ENCODE measurements at regions not wholly inside any gene's neighbourhood (a gene's known extent, or its start where the extent isn't known, plus 50 kb on each side); places are given as distances from the start of the nearest gene placed in this dataset.

DNA sequence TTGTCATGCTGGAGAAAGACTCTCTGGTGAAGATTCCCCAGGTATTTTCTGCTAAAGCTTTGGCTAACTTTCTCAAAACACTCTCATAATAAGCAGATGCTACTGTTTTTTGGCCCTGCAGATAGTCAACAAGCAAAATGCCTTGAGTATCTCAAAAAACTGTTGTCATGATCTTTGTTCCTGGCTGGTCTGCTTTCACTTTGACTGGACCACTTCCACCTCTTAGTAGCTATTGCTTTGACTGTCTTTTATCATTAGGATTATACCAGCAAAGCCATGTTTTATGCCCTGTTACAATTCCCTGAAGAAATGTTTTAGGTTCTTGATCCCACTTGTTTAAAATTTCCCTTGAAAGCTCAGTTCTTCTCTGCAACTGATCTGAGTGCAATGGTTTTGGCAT is 231.5 kb downstream of the SLC7A11 start:
- TF ChIP-seq MYBL2 (CRISPR knock-in tag; IDR thresholded peaks at IDR 0.05) = no peak
- TF ChIP-seq HMGA2 (CRISPR knock-in tag; IDR thresholded peaks at IDR 0.05) = no peak
- TF ChIP-seq NR1H2 (CRISPR knock-in tag; IDR thresholded peaks at IDR 0.05) = no peak
- TF ChIP-seq, protein P1, sequence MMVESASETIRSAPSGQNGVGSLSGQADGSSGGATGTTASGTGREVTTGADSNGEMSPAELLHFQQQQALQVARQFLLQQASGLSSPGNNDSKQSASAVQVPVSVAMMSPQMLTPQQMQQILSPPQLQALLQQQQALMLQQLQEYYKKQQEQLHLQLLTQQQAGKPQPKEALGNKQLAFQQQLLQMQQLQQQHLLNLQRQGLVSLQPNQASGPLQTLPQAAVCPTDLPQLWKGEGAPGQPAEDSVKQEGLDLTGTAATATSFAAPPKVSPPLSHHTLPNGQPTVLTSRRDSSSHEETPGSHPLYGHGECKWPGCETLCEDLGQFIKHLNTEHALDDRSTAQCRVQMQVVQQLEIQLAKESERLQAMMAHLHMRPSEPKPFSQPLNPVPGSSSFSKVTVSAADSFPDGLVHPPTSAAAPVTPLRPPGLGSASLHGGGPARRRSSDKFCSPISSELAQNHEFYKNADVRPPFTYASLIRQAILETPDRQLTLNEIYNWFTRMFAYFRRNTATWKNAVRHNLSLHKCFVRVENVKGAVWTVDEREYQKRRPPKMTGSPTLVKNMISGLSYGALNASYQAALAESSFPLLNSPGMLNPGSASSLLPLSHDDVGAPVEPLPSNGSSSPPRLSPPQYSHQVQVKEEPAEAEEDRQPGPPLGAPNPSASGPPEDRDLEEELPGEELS (CRISPR knock-in tag; IDR thresholded peaks at IDR 0.05) = no peak
- TF ChIP-seq, protein P2, sequence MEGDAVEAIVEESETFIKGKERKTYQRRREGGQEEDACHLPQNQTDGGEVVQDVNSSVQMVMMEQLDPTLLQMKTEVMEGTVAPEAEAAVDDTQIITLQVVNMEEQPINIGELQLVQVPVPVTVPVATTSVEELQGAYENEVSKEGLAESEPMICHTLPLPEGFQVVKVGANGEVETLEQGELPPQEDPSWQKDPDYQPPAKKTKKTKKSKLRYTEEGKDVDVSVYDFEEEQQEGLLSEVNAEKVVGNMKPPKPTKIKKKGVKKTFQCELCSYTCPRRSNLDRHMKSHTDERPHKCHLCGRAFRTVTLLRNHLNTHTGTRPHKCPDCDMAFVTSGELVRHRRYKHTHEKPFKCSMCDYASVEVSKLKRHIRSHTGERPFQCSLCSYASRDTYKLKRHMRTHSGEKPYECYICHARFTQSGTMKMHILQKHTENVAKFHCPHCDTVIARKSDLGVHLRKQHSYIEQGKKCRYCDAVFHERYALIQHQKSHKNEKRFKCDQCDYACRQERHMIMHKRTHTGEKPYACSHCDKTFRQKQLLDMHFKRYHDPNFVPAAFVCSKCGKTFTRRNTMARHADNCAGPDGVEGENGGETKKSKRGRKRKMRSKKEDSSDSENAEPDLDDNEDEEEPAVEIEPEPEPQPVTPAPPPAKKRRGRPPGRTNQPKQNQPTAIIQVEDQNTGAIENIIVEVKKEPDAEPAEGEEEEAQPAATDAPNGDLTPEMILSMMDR (IDR thresholded peaks at IDR 0.05) = no peak
- no peak for TF ChIP-seq ZNF416 (CRISPR knock-in tag; IDR thresholded peaks at IDR 0.05)
- TF ChIP-seq, protein P3, sequence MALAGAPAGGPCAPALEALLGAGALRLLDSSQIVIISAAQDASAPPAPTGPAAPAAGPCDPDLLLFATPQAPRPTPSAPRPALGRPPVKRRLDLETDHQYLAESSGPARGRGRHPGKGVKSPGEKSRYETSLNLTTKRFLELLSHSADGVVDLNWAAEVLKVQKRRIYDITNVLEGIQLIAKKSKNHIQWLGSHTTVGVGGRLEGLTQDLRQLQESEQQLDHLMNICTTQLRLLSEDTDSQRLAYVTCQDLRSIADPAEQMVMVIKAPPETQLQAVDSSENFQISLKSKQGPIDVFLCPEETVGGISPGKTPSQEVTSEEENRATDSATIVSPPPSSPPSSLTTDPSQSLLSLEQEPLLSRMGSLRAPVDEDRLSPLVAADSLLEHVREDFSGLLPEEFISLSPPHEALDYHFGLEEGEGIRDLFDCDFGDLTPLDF (CRISPR knock-in tag; IDR thresholded peaks at IDR 0.05) = no peak
- no peak for TF ChIP-seq OVOL2 (CRISPR knock-in tag; IDR thresholded peaks at IDR 0.05; ENCODE audit: borderline replicate concordance)
- TF ChIP-seq ZNF671 (CRISPR knock-in tag; IDR thresholded peaks at IDR 0.05) = no peak
- no peak for TF ChIP-seq ZNF232 (CRISPR knock-in tag; IDR thresholded peaks at IDR 0.05)
